Fibroblast of gingiva (primary cell): ENCODE measurements at regions not wholly inside any gene's neighbourhood (a gene's known extent, or its start where the extent isn't known, plus 50 kb on each side); places are given as distances from the start of the nearest gene placed in this dataset.
"Not testable (repeated sequence)": the region's sequence is repeated elsewhere in the genome, so short reads cannot be mapped to it uniquely, and the experiment has no call there.

Source experiments
- DNase-seq: peaks from one replicate; pipeline ENCODE4 v3.0.0-alpha.2; 2011; ENCODE audit warnings: low read depth

DNA sequence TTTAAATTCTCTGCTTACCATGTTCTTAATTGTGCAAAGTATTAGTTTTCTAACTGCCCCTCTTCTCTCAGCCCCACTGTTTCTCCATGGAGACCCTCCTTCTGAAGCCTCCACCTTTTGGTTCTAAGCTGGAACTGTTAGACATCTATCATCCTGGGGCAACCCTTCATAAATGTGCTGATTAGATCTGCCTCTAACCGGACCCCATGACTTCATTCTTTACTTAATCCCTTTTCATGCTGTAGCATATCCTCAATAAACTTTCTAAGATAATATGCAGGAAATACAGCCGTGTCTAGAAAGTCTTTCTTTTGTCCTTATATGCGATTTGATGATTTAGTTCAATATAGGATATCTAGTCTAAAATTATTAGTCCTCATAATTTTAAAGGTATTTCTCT, 1020.1 kb downstream of the ADGRL2 start:
- DNase-seq = no peak

DNA sequence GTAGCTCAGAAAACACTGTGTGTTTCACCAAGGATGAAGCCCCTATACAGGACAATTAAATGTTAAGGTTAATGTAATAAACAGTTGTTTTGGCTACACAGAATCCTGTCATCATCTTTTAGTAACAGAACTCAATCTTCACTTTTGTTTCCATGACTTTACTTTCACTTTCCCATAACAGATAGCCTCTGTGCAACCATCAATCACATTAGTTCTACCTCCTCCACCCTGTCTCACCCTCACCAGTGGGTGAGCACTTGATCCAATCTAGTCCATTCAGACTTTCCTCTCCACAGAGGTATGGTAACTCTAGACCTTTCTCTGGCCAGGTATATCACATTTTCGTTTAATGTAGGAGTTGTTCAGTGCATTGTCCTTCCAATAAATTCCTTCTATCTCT, 1018.5 kb downstream of the ADGRL2 start:
- DNase-seq = no peak

DNA sequence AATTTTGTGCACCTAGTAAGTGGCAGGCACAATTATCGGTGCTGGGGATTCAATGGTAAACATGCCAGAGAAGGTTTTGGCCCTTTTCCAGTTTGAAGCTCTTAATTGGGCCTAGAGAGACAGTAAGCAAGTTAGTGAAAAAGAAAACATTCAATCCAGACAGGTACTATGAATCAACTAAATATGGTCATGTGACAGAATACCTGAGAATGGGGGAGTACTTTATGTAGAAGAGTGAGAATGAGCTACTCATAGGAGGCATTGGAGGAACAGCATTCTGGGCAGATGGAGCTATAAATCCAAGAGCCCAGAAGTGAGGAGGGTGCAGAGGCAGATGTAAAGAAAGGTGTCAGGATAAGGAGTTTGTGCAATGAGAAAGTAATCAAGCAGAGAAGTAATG, 1017.9 kb downstream of the ADGRL2 start:
- DNase-seq = no peak

DNA sequence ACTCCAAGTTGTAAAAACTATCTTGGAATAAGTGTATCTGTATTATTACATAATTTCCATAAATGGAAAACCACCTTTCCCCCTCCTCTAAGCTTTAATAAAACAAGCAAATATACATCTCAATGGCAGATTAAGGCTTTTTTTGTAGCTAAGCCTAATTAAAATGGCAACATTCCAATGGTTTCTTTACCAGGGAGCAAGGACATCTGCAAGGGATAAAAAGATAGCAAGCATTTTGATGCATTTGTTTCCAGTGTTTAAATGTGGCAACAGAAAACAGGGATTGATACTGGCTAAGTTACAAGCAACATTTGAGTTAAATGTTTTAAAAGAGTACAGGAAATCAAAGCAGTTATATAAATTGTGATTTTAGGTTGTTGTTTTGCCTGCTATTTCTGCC, 1012.7 kb downstream of the ADGRL2 start:
- no peak for DNase-seq

DNA sequence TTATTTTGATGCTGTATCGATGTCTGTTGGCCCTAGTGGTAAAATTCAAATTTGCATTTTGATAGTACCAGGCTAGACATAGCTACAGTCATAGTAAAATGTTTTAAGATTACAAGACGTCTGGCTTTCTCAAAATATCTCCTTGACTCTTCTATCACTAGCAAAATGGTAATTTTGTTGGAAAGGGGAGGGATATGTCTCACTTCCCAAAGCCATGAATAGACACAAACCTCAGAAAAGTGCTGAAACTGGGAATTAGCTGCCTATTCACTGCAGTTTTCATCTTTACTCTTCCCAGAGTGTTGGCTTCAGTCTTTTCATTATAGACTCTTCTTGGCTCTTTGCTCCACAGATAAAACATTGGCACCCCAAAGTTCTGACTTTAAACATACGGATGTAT, 1009.9 kb downstream of the ADGRL2 start:
- no peak for DNase-seq

DNA sequence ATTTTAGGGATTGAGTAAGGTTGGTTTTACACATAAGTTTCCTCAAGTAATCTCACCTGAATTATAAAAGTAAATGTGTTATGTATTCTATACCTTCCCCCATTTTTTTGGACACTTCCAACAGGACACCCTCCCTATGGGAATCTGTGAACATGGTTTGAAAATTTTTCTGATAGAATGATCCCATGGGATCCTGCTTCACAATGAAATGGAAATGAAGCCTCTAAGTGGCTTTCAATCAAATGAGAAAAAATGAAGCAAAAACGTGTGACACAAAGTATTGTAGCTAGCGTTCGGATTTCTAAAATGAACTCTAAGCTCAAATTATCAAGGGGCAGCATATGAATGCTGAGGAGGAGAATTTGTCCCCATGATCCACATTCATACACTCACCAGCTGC, 1006.8 kb downstream of the ADGRL2 start:
- no peak for DNase-seq

DNA sequence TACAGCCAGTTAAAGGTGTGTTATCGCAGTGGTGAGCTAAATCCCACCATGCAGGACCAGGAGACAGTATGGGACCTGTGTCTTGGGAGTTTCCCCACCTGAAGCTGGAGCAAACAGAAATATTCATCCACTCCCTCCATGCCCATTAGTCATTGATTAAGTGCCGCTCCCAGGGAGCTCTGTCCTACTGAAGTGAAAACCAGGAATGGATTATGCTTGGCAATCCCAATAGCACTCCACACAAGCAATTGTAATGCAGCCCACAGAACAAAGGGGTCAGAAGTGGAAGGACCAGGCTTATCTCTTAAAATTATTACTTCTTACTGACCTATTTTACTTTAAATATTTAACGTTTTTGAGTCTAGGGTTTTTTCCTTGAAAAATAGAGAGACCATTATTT, 1005.4 kb downstream of the ADGRL2 start:
- DNase-seq = no peak

DNA sequence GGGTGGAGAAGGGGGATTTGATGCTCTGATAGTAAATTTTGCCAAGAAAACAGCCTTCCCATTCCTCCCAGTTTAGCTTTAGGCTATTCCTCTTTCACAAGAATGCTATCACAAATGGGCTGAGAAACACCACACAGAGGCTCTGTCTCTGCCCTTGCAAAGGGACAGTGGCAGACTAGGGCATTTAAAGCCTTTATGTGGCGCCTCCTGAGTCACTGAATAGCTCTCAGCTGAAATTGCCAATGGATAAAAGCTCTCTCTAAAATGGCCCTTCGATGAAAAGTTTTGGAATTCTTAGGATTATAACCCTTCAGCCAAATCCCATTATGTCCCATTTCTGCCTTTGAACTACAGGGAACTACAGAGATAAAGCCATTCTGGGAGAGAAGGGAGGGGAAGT, 1000.4 kb downstream of the ADGRL2 start:
- DNase-seq = no peak

DNA sequence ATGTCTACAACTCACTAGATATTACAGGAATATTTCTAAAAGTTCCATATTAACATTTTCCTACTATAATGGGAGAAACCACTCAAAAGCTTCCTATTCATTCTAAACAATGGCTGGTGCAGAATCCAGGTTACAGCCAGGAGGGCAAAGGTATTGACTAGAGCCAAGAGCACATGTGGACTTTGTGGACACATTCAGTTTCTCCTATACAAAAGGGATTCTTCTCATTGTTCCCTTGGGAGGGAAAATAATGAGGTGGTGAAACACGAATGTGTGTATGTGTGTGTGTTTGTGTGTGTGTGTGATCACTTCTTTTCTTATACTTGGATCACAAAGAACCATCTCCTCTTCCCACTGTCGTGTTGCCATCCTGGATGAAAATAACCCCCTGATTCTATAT, 1000.0 kb downstream of the ADGRL2 start:
- no peak for DNase-seq

DNA sequence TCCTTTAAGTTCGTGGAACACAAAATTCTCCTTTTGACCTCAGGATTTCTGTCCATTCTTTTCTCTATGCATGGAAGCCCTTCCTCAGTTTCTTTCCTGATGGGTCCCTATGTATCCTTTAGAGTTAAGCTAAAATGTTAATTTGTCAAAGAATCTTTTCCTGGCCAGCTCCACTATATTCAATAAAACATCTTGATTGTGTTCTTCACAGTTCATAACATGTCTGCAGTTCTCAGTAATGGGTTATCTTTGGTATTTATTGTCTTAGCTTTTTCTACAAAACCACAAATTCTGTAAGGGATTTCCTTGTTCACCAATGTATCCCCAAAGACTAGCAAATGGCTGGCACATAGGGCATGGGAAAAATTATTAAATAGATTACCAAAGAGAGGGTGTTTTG, 998.5 kb downstream of the ADGRL2 start:
- DNase-seq = no peak

DNA sequence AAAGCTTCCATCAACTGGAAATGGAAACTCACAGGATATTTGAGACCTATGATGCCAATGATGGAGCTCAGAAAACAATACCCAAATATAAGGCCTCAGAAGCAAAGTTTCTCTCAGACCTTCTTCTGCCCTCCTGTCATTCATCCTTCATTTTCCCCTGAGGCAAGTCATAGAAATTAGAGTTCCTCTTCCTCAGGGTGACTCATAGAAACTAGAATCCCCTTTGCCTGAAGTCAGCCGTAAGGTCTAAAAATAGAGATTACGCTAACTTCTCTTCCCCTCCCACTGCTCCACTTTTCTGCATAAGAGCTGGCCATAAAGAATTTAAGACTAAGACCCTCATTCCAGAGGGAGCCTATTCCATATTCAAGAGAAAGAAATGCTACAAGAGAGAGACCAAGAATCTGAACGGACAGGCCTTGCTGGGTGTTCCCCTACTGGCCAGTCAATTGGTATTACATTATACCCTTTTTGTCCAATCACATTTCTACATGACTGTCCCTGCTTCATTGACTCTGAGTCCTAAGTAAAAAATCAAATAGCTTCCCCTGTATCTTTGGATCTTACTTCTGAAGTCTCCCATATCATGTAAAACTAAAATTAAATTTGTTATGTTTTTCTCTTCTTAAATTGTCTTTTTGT, 994.9 kb downstream of the ADGRL2 start:
- no peak for DNase-seq

DNA sequence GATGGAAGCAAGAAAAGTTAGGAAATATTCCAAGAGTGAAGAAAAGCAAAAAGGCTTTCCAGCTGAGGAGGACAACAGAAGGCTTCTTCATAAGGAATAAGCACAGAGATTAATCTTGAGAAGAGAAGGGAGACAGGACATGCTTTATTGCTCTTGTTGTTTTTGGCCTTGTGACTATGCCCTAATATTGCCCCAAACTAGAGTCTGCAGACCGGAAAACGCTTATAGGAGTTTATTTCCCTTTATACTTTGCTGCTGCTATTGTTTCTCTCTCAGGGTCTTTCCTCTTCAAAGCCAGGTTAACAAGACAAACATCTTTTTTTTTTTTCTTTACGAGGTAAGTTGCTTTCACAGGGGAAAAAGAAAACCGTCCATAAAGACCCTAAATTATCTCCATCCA, 991.4 kb downstream of the ADGRL2 start:
- DNase-seq = no peak

DNA sequence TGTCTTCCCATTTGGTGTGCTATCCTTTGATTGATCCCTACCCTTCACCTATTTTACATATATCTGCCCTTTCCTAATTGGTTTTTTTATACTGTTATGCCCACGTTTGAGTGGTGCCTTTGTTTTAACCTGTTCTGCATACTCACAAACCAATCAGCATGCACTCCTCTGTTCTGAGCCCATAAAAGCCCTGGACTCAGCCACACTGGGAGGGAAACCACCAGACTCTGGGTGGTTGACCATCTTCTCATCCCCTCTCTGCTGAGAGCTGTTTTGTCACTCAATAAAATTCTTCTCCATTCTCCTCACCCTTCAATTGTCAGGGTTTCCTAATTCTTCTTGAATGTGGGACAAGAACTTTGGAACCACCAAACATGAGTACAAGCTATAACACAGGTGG, 989.8 kb downstream of the ADGRL2 start:
- DNase-seq = no peak

DNA sequence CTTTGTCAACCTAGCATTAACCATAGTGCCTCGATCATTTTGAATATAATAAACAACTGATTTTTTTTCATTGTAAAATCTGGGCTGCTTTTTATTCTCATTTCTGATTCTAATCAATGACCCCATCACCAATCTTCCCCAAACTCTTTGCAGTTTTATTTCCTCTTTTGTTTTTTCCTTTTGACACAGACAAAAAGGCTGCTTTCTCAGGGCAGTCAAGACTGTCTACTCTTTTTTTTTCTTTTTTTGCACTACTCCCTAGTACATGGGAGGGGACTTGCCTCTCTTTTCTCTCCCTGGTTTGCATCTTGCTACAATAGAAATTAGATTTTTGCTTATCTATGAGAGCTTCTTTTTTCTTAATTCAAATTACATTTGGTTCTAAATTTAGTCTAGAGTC, 987.9 kb downstream of the ADGRL2 start:
- DNase-seq = no peak

DNA sequence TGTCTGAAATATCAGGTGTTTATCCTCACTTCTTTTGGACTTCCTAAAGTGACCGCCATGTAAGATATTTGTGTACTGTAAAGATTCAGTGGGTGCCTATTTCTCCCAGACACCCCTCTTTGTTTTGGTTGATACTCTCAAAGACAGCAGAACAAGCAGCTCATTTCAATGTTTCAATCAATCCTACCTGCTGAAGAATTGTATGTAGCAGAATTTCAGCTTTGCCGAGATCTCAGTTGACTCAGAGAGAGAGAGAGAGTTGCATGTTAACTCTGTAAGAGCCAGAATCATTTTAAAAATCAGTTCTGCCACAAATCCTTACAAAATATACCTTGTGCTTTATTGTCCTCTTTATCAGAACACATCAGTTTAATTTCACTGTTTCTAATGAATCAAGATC, 987.3 kb downstream of the ADGRL2 start:
- no peak for DNase-seq

DNA sequence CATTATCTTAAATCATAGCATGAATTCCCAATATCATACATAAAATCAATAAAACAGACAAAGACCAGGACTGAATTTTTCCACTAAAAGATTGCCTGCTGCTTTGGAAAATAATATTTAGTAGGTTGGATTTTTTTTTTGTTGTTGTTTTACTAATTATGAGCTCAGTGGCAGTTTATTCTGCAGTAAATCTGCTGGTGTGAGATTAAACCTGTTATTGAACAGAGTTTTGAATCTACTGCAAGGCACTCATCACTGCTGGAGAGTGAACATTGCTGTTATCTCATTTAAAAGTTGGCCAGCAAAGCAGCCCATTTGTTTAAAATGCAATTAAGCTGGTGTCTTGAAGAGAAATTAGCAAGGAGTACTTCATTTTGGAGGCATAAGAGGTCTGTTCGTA, 986.1 kb downstream of the ADGRL2 start:
- DNase-seq = no peak

DNA sequence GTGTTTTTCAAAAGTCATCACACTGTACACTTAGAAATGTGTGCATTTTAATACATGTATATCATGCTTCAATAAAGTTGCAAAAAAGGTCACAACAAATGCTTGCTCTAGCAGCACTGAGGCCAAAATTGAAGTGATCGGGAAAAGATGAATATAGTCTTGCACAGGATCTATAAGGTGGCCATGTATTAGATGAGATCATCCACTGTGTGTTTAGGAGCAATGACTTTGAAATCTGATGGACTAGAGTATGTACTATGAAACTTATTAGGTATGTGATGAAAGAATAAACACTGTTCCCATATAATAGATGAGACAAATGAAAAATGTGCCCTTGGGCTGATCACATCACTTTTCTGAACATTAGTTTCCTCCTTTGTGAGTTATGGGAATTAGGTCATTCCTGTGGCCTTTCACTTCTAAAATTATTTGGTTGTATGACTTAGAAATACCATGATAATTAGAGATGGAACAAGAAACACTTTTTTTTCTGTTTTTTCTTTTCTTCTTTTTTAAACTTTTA, 984.6 kb downstream of the ADGRL2 start:
- no peak for DNase-seq

DNA sequence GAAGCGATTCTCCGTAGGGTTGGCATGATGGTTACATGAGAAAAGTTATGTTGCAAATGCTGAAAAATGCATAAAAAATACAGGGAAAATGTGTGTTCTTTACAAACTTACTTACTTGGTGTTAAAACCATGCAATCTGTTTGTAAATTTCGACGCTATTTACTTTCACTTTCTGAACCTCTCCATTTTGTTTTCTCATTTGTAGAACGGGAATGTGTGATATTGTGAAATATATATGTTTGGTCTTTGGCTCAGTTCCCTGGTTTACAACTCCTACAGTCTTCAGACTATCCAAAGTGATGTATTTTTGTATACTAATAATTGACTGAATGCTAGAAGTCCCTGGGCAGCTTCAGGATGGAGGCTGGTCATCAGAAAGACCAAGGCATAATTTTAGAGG, 982.3 kb downstream of the ADGRL2 start:
- DNase-seq = no peak

DNA sequence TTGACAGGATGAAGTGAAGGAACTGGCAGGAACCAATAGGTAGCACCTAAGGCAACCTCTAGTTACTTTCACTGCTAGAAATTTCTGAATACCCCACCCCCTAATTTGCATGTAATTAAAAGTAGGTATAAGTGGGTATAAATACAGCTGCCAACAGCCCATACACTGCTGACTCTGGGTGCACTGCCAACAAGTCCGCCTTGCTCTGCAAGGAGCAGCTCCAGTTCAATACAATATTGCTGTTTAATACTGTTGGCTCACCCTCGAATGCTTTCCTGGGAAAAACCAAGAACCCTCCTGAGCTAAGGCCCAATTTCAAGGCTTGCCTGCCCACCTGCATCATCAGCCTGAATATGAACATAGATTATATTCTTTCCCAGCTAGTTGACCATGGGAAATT, 981.9 kb downstream of the ADGRL2 start:
- no peak for DNase-seq

DNA sequence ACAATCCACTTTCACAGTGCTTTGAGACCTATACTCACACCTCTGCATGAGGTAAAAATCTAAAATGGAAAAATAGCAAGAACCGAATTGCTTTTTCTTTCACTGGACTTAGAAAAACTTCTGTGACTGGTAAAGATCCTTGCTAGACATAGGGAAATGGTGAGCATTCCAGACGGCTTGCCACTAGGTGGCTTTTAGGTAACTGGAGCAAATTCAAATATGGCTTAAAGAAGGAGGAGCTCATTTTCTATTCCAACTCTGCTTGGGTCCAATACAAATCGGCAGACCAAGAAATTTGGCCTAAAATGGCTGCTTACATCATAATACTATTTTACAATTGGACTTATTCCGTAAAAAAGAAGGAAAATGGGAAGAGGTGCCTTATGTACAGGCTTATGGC, 977.9 kb downstream of the ADGRL2 start:
- DNase-seq = no peak

DNA sequence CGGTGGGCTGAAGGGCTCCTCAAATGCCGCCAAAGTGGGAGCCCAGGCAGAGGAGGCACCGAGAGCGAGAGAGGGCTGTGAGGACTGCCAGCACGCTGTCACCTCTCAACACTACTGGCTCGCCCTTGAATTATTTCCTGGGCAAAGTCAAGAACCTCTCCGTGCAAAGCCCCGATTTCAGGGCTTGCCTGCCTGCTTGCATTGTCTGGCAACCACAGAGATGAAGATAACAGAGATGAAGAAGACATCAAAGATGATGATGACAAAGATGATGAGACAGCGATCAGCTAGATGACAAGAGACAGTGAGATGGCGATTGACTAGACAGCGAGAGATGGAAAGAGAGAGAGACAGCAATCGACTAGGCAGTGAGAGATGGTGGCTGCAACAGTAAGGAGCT, 976.5 kb downstream of the ADGRL2 start:
- no peak for DNase-seq

DNA sequence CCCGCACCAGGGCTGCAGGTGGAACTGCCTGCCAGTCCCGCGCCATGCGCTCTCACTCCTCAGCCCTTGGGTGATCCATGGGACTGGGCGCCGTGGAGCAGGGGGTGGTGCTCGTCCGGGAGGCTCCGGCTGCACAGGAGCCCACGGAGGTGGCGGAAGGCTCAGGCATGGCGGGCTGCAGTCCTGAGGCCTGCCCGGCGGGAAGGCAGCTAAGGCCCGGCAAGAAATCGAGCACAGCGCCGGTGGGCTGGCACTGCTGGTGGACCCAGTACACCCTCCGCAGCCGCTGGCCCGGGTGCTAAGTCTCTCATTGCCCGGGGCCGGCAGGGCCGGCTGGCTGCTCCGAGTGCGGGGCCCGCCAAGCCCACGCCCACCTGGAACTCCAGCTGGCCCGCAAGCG, 976.0 kb downstream of the ADGRL2 start:
- DNase-seq = not testable (repeated sequence)

DNA sequence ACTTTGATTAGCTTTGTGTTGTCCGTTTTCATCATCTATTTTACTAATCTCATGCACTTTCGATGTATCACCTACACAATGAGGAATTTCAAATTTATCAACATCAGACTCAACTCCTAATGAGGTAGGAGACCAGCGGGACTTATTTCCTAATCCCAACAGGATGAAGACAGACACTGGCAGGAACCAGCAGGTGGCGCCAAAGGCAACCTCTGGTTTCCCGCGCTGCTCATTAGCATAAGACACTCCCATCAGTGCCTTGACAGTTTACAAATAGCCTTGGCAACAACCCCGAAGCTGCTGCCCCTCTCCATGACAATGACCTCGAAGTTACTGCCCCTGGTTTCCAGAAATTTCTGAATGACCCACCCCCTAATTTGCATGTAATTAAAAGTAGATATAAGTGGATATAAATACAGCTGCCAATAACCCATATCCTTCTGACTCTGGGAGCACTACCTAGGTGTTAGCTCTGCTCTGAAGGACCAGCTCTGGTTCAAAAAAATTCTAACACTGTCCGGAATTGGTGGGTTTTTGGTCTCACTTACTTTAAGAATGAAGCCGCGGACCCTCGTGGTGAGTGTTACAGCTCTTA, 974.8 kb downstream of the ADGRL2 start:
- peak; percentile 14 for DNase-seq

DNA sequence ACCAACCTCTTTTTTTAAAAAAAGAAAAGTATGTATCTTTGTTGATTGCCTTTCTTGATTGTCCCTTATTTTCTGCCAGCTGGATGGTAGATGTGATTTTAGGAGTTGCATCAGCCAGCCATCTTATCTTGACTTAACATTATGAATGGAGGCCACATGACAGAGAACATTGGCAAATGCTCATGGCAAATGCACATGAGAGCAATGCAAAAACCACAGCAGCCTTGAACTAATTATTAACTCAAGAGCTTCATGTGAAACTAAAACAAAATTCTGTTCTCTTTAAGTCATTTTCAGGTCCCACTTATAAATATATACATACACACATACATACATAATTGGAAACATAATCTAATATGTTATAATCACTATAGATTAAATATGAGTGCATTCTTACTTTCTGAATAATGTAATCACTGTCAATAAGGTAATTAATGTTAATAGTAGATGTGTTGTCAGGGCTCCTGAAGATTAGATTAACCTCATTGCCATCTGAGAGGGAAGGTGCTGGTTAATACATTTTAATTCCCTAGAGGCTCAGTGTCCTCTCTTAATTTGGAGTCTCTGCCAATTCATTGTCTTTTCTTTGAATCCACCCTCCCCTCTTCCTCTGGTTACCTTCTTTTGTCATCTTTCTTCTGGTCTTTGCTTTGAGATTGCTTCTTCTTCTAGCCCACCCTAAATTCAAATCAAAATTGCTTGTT, 962.2 kb downstream of the ADGRL2 start:
- peak; percentile 6 for DNase-seq
